Activated T-cell treated with anti-CD3 and anti-CD28 coated beads for 24 hours (primary cell): ENCODE measurements at regions not wholly inside any gene's neighbourhood (a gene's known extent, or its start where the extent isn't known, plus 50 kb on each side); places are given as distances from the start of the nearest gene placed in this dataset.
A peak's percentile ranks its signal among the peaks of the same experiment; 100 is the strongest.

Source experiments
- DNase-seq: peaks from one replicate; pipeline ENCODE4 v3.0.0-alpha.2; 2020; ENCODE audit warnings: low read depth

DNA sequence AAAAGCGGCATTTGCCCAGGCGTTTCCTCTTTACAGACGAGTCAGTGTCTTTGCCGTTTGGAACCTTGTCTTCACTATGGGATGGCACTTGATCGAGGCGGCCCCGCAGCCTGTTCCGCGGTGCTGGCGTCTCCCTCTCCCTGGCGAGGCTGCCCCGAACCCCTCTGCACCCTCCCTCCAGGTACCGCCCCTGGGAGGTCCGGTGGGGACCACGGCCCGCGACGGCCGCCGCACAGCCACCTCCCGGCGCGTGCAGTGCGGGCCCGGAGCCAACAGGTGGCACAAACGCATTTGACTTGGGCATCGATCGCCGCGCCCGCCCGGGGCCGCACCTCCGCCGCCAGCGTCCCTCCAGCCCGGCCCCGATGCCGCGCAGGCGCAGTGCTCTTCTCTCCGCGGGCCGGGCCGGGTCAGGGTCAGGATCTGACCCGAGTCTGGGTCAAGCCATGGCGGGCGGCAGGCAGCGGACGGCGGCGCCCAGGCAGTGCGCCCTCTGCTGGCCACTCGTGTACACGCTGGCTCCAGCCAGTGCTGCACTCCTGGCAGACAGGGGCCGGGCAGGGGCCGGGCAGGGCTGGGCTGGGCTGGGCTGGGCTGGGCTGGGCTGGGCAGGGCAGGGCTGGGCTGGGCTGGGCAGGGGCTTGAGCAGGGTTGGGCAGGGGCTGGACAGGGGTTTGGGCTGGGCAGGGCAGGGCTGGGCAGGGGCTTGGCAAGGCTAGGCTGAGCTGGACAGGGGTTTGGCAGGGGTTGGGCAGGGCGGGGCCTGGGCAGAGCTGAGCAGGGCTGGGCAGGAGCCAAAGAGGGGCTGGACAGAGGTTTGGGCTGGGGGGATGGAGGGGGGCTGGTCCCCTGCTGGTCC is 155.8 kb upstream of the IRX4 start:
- DNase-seq: peak; percentile 34

DNA sequence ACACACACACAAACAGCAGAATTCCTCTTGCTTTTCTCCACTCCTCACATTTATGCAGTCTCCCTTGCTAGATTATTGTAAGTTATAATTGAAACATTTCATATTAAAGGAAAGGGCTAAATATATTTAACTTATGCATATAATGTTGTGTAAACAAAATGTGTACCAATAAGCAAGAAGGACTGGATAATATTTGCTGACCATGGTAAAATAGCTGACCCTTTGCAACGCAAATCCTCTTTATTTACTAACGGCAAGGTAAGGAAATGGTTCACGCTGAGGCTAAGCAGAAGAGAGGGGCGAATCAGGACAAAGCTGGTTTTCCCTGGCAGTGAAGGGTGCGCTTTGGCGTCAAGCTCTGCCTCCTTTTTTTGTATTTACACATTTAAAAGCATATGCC is 154.2 kb upstream of the IRX4 start:
- DNase-seq: no peak

DNA sequence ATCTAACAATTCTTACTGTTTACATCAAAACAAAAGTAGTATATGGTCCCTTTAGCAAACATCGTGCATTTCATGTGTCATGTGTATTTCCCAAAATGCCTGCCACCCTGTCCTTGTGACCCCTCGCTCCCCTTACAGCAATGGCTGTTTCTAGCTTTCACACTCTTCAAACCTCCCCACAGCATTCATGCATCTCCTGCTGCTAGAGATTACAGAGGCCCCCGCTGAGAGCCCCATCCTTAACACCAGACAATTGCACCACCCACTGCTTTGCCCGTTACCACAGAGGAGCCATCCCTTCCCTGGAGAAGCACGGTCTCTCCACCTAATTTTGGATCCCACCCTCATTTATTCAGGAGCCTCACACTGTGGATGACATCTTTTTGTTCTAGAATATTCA is 149.7 kb upstream of the IRX4 start:
- DNase-seq: no peak

DNA sequence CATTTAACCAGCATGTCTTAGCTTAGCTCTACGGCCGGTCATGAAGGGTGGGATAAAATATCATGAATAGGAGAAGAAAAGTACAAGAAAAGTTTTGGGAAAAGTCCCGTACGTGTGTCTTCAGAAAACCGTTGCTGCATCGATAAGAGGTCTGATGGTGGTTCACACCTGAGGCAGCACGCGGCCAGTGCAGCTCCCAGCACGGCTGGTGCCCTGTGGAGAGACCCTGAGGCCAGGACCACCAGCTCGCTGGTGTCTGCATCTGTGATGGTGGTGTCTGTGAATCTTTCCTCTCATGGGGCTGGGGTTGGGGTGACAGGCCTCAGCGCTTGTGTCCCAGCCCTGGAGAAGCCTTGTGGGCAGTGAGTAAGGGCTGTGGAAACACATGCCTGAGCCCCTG is 148.9 kb upstream of the IRX4 start:
- DNase-seq: no peak

DNA sequence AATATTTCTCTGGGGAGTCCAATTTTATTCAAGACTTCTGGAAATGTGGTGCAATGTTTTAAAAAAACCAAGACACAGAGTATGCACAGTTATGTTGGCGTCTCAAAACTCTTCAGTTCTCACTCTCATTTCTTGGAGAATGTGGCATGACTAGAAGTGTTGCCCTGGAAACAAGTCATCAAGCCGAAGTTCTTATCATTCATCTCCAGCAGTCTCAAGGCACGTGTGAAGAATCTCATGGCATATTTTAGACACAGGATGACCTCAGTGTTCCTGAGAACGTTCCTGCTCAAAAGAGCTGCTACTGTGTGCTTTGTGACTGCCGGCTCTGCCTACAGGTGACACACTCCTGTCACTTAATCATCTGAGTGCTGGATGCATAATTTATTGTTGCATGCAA is 147.4 kb upstream of the IRX4 start:
- DNase-seq: no peak

DNA sequence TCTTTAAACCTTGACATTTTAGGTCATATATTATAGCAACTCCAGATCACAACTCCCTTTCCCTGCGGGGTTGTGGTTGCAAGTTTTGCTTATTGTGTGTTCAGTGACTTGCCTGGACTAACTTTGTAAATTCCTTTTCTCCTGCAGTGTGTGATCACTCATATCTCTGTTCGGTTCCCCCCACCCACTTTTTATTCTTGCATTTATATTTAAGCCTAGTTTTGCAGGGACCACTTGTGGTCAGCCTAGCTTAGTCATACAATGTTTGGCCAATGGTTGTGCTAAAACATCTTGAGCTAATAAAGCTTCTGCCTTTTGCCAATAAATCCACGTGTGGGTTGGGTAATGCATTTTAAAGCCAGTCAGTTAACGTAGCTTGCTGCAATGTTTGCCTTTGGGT is 146.5 kb upstream of the IRX4 start:
- no peak for DNase-seq

DNA sequence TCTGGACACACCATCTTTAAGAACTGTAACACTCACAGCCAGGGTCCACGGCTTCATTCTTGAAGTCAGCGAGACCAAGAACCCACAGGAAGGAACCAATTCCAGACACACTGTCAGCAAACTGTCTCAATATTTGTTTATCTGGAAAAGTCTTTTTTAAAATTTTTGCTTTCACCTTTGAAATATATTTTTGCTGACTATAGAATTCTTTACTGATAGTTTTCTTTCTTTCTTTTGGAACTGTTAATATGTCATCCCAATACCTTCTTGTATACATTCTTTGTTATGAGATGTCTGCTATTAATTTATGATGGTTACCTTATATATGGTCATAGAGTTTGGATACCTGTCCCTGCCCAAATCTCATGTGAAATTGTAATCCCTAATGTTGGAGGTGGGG is 145.1 kb upstream of the IRX4 start:
- no peak for DNase-seq

DNA sequence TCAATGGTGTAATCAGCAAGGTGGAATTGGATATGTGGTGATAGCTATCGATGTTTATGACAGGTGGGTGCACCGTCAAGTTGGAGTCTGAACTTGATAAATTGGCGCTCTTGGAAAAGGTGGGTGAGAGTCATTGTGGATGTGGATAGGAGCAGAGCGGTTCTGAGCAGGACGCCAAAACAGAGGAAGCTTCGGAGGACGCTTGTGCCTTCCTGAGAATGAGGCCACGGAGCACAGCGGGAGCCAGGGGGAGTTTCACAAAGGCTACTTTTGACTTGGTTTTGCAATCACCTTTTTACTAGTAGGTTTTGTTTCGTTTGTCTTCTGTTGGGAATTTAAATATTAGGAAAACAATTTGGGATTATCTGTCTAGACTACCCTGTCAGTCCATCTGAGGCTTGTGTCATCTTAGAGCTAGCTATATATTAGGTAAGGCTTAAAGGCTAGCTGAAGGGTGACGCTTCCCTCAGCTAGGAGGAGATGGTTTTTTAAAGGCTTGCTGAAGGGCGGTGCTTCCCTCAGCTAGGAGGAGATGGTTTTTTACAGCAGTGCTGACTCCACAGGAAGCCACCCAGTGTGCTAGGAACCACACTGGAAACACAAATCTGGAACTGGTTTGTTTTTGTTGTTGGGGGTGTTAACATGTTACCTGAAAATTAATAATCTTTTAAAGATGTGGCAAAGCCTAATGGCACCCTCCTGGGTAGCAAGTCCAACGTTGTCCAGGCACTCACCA is 142.4 kb upstream of the IRX4 start:
- no peak for DNase-seq

DNA sequence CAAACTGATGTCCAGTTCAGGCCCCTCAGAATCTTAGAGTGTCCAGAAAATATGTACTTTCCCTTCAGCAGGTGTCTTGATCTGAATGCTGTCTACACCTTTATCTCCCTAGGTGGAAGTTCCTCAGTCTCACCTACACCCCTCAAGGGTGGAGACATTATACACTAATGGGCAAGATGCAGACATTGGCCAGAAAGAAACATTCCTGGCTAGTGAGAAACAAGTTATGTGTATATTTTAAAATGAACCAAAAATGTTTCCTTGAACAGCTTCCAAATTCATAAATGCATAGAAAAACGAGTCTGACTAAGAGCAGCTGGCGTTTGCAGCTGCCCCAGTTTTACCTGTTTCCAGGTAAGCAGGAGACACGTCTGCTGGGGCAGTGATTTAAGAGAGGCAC is 140.5 kb upstream of the IRX4 start:
- DNase-seq: no peak

DNA sequence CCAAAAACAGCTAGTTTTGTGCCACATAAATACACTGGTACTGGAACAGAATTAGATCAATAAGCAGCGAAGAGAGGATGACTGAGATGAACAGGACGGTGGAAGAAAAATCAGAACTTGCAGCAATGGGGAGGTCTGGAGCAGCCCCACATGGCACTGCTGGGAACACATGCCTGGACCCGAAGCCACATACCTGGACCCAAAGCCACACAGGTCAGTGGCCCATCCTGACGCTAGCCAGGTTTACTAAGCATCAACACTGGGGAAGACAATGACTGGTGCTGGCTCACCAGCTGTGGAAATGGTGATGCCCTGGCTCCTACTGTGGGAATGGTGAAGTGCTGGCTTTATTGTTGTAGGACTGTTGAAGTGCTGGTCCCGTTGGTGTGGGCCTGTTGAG is 139.7 kb upstream of the IRX4 start:
- DNase-seq: no peak

DNA sequence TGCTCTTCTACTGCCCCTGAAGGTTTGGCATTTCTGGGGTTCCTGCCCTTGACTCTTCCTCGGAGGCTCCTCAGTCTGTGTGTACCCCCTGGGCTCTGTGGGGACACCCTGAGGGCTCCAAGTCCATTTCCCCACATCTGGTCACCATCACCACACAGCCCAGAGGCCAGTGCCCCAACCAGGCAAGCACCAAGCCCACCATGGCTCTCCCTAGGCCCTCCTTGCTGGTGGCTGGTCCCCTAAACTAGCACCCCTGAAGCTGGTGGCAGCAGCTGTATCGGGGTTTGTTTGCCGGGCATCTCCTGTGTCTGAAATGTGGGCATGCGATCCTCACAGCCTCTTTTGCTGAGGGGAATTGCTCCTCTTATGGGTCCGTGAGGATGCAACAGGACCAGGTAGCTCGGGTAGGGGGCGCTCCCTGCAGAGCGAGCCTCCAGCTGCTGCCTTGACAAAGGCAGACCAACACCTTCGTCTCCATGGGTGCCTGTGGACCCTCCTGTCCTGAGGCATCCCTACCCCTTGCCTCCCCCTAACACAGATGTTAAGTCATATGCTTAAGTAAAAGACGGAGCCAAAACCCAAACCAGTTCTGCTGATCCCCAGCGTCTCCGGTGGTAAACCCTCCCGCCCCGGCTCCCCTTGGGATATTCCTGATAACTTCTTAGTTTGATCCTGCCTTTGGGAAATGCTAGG is 138.9 kb upstream of the IRX4 start:
- DNase-seq: no peak

DNA sequence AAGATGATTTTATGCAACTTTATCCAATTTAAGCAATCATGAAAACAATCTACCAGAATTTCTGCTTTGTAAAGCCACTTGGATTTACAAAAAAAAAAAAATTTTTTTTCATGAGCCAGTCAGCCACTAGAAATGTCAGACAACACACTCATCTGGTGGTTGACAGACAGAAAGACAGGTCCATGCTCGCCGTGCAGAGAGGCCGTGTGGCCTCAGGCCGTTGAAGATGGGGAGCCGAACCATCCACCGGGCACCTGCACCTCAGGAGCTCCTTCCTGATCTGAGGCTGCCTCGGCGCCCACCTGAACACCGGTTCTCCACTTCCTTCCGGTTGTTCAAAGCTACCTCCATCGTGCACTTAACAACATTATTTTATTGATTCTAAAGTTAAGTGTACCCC is 138.0 kb upstream of the IRX4 start:
- no peak for DNase-seq

DNA sequence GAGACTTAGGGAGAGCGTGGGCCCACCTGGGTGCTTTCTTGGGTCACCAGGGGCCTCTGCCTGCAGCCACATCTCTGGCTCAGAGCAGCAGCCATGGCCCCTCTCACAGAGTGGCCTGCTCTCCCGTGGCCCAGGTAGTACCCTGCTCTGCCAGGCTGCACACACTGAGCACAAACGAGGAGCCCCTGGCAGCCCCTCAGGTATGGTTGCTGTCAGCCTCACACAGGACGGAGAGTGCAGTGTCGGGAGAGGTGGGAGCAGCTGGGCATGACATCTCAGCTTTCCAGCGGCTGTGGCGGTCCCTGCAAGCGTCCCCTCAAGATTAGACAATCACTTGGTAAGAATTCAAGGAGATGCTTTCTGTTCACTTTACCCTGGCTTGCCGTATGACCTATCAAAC is 137.0 kb upstream of the IRX4 start:
- no peak for DNase-seq

DNA sequence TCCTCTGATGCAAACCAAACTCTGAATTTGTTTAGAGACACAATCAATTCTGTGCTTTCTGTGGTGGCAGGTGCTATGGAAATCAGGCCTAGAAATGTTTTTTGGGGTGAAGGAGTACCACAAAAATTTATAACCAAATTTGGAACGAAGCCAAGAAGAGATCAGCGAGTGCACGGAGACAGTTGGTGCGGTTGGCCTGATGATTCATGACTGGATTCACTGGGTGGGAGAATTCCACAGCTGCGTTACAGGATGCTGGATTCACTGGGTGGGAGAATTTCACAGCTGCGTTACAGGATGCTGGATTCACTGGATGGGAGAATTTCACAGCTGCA is 135.6 kb upstream of the IRX4 start:
- DNase-seq: no peak

DNA sequence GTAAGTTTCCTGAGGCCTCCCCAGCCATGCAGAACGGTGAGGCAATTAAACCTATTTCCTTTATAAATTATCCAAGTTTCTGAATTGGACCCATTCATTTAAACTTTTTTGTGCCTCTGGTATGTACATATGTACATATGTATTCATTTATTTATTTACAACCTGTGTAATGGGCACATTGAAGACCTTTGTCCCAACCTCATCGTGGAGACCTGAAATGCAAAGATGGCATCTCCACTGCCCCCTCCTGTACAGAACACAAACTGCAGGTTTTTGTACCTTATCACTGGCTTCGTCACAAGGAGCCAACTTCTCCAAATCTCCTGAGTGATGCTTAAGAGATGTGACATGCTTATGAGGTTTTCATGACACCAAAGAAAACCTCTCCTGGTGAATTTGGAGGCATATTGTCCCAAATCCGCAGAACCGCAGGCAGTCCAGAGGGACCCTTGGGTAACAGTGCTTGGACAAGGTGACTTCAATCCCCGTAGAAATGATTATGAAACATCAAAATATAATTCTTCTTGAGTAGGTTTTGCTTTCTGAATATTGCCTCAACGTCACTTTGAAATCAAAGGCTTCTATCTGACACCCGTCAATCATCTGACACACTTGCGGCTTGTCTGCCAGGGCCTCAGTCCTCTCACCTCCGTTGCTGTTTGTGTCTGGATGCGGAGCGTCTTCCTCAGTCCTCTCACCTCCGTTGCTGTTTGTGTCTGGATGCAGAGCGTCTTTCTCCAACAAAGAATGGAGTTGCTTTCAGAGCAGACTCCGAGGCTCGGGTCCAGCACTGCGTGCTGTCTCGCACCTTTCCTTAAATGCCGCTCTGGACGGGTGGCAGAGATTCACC is 135.0 kb upstream of the IRX4 start:
- DNase-seq: peak; percentile 9

DNA sequence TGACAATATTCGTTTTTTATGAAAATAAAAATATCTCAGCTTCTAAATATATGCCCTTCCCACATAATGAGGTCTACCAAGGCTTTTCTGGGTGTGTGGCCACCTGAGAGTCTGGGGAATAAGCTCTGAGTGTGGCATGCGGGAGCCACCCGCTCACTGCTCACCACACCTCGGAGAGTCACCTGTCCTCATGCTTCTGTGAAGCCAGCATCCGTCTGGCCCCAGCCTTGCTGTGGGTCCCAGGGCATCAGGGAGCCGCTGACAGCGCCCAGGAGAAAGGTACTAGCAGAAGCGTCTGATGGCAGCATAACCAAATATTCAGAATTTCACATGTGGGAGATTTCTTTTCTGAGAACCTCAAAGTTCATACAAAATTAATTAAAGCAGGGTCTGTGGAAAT is 133.2 kb upstream of the IRX4 start:
- DNase-seq: no peak

DNA sequence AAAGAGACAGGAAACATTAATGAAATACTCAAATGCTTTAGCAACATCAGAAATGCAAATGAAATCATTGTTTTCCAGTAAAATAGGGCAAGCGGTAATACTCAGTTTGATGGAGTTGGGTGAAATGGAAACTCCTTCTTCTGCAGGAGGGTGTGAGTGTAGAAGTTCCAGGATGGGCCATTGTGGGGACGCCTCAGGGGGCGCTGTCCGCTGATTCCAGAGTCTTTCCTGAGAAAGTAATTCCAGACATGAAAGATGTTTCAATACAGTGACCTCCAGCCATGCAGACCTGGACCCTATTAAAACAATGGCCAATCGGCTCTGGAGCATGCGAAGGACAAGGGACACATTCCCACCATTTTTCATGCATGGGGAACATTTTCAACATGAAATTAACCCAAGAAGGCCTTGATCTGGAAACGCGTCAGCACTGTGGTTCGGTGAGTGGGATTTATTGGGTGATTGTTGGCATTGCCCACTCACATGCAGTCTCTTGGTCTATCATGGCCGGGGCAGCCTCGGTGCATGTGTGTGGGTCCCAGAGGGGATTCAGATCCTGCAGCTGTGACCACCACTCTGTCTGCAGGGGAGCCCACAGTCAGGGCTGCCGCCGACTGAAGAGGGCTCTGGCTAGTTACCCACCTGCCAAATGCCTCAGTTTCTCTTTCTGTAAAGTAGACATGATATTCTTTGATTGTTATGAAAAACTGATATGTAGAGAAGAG is 132.6 kb upstream of the IRX4 start:
- no peak for DNase-seq

DNA sequence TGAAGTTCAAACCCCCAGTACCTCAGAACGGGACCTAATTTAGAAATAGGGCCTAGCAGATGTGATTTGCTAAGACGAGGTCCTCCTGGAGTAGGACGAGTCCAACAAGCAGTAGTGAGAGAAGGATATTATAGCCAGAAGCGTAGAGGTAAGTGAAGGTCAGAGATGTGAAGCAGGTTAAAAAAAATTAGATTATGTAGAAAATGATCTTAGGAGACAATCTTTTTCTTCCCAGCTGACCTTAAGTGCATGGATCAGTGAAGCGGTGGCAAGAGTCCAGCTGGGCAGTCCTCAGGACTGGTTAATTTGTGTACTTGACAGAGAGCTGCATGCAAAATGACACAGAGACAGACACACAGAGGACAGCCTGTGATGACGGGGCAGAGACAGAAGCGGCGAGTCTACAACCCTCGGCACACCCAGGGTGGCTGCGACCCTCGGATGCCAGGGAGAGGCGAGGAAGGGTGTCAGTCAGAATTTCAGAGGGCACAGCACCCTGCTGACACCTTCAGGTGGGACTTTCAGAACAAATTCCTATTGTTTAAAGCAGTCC is 131.4 kb upstream of the IRX4 start:
- DNase-seq: no peak

DNA sequence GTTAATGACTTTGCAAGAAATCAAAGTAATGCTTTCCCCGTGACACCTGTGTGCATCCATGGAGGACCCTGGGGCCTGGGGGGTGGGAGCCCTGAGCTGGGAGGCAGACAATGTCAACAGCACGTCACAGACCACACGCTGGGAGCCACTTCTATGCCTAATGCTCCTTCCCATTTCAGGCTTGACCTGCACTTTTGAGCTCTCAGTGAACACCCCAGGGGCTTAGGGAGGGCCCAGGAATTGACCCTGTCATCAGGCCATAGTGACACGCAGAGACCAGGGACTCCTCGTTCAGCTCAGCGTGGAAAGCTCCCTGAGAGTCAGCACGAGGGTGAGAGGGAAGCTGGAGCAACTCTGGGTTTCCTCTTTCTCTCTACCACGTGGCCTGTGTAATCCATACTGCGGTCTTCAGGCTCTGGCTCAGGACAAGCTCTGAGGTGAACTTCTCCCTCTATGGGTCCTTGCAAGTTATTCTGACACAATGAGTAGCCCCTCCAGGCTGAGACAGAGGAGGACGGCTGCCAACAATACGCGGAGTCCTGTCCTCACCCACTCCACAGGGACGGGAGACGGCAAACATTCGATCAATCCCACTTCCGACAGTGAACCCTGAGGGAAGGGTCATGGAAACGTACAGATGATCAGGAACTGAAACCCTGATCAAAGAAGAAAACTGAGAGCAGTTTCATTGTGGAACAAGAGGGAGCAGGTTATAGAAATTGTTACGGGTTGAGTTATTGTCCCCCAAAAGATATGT is 130.8 kb upstream of the IRX4 start:
- no peak for DNase-seq

DNA sequence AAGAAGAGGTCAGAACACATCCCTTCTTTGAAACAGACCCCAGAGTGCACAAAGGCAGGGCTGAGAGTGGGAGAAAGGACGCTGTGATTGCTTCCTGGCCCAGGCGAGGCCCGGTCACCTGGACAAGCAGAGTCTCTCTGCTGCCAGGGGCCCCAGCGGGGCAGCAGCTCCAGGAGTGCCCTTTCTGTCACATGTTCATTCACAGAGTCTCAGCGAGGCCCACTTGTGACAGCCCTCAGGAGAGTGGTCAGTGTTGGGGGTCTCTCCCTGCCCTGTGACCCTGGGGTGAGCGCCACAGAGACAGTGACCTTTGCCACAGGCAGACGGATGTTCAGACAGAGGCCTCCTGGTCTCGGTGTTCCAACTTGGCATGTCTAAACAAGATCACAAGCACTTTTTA is 130.2 kb upstream of the IRX4 start:
- DNase-seq: no peak
